GM18858 (cell line): ENCODE measurements at regions not wholly inside any gene's neighbourhood (a gene's known extent, or its start where the extent isn't known, plus 50 kb on each side); places are given as distances from the start of the nearest gene placed in this dataset.
"Not testable (repeated sequence)": the region's sequence is repeated elsewhere in the genome, so short reads cannot be mapped to it uniquely, and the experiment has no call there.

Experiments
- ATAC-seq: cut with Tn5 transposase; IDR thresholded peaks from one replicate; pipeline ENCODE4 v1.9.1; 2021; ENCODE audit not compliant: unreplicated experiment

- ATAC-seq: no peak
Measured at GRCh38 chr3:86794361-86795065, 196.4 kb downstream of the VGLL3 start.

- ATAC-seq: no peak
Measured at GRCh38 chr3:86793786-86794185, 197.2 kb downstream of the VGLL3 start.

DNA sequence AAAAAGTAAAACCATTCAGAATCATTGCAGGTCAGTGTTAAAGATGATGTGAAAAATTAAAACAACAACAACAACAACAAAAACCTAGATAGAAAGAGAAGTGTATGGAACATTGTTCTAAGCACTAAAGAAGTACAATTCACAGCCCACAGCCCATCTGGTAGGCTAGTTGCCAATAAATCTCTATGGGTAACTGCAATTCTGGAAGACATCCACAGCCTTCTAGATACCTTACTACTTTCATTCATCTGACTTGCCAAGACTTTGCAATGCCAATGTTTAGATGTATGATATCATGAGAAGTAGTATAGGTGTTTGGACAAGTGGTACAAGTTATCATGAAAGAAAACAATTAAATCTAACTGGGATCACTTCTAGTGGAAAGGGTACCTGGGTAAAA, 198.6 kb downstream of the VGLL3 start:
- no peak for ATAC-seq

DNA sequence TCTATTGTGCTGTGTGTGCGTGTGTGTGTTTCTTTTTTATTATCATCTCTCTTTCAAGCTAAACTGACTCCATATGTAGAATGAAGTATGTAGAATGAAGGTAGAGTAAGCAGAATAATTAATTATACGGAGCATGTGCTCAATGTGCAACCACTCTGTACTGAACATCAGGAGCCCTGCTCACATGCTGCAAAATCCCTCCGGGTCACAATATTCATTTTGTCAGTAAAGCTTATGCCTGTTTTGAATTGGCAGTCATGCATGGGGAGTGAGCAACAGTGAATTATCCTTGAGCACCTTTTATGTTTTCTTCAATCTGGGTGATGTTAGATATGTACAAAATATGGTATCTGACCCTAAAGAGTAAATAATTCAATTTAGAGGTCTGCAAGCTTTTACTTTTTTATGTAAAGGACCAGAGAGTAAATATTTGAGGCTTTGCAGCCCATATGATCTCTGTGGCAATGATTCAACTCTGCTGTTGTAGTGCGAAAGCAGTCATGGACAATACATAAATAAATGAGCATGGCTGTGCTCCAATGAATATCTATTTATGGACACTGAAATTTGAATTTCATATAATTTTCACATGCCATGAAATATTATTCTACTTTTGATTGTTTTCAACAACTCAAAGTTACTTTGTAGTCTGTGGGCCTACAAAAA, 199.9 kb downstream of the VGLL3 start:
- no peak for ATAC-seq

DNA sequence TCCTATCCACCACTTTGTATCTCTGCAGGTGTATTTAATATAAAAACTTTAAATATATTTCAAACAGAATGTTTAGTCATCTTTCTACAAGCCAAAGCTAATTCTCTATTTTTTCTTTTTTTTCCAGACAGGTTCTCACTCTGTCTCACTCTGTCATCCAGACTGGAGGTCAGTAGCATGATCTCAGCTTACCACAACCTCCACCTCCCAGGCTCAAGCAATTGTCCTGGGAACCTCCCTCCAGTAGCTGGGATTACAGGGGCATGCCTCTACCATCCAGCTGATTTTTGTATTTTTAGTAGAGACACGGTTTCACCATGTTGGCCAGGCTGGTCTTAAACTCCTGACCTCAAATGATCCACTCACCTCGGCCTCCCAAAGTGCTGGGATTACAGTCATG, 202.6 kb downstream of the VGLL3 start:
- no peak for ATAC-seq

- ATAC-seq: no peak
Measured at GRCh38 chr3:86787091-86787490, 203.9 kb downstream of the VGLL3 start.

- ATAC-seq: no peak
Measured at GRCh38 chr3:86785386-86785785, 205.6 kb downstream of the VGLL3 start.

GRCh38 chr3:86782866-86783265, 208.1 kb downstream of the VGLL3 start:
- ATAC-seq: no peak

DNA sequence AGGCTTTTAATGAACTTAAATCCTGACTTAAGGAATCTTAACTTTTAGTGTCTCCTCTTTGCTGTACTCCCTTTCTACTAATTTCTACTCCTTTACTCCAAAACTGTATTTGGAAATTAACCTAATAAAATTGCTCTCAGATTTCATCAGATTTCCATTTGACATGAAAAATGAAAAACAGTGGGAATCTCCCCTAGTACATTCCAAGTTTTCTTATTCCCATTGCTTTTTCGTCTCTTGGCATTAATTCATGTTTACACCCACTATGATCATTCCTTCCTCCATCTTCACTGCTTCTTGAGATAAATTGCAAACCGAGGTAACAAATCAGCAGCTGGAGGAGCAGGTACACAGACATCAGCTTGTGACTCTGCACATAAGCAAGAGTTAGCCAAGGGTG, 208.7 kb downstream of the VGLL3 start:
- no peak for ATAC-seq

- peak; percentile 48 for ATAC-seq
Measured at GRCh38 chr3:86774082-86774691, 216.8 kb downstream of the VGLL3 start.

- ATAC-seq: no peak
Measured at GRCh38 chr3:86772699-86773098, 218.2 kb downstream of the VGLL3 start.

- no peak for ATAC-seq
Measured at GRCh38 chr3:86771741-86772512, 219.0 kb downstream of the VGLL3 start.

- no peak for ATAC-seq
Measured at GRCh38 chr3:86766331-86766730, 224.6 kb downstream of the VGLL3 start.

DNA sequence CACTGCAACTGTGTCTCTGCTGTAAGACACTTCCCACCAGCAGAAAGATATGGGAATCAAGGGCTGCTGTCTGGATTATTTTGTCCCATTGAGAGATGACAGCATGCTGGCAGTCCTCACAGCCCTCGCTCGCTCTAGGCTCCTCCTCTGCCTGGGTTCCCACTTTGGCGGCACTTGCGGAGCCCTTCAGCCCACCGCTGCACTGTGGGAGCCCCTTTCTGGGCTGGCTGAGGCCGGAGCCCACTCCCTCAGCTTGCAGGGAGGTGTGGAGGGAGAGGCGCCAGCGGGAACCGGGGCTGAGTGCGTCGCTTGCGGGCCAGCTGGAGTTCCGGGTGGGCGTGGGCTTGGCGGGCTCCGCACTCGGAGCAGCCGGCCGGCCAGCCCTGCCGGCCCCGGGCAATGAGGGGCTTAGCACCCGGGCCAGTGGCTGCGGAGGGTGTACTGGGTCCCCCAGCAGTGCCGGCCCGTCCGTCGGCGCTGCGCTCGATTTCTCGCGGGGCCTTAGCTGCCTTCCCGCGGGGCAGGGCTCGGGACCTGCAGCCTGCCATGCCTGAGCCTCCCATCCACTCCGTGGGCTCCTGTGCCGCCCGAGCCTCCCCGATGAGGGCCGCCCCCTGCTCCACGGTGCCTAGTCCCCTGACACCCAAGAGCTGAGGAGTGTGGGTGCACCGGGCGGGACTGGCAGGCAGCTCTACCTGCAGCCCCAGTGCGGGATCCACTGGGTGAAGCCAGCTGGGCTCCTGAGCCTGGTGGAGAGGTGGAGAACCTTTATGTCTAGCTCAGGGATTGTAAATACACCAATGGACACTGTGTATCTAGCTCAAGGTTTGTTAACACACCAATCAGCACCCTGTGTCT, 233.4 kb downstream of the VGLL3 start:
- ATAC-seq: not testable (repeated sequence)

DNA sequence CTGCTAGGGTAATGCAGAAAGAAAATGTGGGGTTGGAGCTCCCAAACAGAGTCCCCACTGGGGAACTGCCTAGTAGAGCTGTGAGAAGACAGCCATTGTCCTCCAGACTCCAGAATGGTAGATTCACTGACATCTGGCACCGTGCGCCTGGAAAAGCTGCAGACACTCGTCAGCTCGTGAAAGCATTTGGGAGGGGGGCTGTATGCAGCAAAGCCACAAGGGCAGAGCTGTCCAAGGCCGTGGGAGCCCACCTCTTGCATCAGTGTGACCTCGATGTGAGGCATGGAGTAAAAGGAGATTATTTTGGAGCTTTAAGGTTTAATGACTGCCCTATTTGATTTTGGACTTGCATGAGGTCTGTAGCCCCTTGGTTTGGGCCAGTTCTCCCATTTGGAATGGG, 242.9 kb downstream of the VGLL3 start:
- ATAC-seq: no peak

GRCh38 chr3:86744051-86744450, 246.9 kb downstream of the VGLL3 start:
- ATAC-seq: no peak

DNA sequence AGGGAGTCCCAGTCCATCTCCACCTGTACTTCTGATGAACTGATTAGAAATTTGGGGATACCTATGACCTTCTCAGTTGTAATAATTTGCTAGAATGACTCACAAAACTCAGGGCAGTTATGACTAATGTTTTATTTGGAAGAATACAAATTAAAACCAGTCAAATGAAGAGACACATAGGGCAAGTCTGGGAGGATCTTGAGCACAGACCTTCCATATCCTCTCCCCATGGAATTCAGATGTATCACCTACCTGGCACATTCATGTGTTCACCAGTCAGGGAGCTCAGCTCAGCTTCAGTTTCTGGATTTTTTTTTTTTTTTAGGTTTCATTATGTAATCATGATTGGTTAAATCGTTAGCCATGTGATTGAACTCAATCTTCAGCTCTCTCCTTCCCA, 247.7 kb downstream of the VGLL3 start:
- ATAC-seq: no peak

DNA sequence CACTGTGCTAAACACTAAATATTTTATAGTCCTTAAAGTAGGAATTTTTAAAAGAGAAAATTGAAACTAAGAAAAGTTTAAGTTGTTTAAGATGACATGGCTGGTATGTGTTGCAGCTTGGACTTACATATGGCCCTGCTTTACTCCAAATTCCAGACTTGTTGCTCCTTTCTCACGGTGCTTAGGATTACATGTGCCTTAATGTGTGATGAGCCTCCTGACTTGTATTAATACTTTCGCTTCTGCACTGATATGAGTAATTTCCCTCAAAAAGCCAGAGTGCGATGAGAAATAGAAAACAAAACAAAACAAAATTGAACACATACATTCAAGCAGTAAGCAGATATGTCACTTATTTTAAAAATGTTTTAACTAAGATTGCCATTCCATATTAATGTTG, 250.2 kb downstream of the VGLL3 start:
- no peak for ATAC-seq

GRCh38 chr3:86739244-86739643, 251.7 kb downstream of the VGLL3 start:
- ATAC-seq: no peak

DNA sequence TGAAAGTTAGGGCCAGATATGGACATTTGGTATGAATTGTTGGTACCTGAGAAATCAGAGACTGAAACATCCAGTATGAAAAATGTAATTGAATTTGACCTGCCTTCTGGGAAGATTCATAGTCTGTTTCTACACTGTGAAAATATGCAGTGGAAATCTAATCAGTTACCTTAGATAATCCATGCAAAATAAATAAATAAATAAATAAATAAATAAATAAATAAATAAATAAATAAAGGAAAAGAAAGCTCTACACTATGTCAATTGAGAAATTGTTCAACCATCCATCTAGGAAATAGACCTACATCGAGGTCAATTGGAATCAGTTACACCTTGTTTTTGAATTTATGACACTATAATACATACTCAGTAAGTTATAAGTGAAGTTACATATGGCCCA, 252.3 kb downstream of the VGLL3 start:
- ATAC-seq: no peak

- ATAC-seq: no peak
Measured at GRCh38 chr3:86737517-86737916, 253.4 kb downstream of the VGLL3 start.
